Neutrophil (primary cell): ENCODE measurements at regions not wholly inside any gene's neighbourhood (a gene's known extent, or its start where the extent isn't known, plus 50 kb on each side); places are given as distances from the start of the nearest gene placed in this dataset.

Experiments used
- H3K27ac ChIP-seq: fragments of 200-600 bp; sonication (generic); 2 replicates; pipeline ENCODE4 v1.5.1; 2016; ENCODE audit warnings: mild to moderate bottlenecking, moderate library complexity
- H3K27me3 ChIP-seq: fragments of 200-600 bp; sonication (generic); 2 replicates; pipeline ENCODE4 v1.6.0; 2016; ENCODE audit warnings: mild to moderate bottlenecking
- H3K36me3 ChIP-seq: fragments of 200-600 bp; sonication (generic); 2 replicates; pipeline ENCODE4 v1.5.1; 2017
- H3K4me1 ChIP-seq, 2 experiments: fragments of 200-600 bp in 1 of 2; sonication (generic) in 1 of 2; 1 replicate in 1 of 2; 2 replicates in 1 of 2; pipeline versions ENCODE4 v1.5.1 to v1.6.1; 2013 to 2016; ENCODE audit warnings: low read depth in 1 of 2, low read length in 1 of 2, mild to moderate bottlenecking in 1 of 2, moderate library complexity in 1 of 2; ENCODE audit not compliant: control insufficient read depth in 1 of 2, insufficient read depth in 1 of 2
- H3K4me3 ChIP-seq, 2 experiments: fragments of 200-600 bp in 1 of 2; sonication (generic) in 1 of 2; 1 replicate in 1 of 2; 2 replicates in 1 of 2; pipeline ENCODE4 v1.5.1; 2013 to 2016; ENCODE audit warnings: low read depth in 1 of 2, low read length in 1 of 2, mild to moderate bottlenecking in 1 of 2, moderate library complexity in 1 of 2
- H3K9me3 ChIP-seq: fragments of 200-600 bp; sonication (generic); 2 replicates; pipeline ENCODE4 v1.5.1; 2016
- CTCF ChIP-seq: fragments of 200-600 bp; sonication (generic); IDR thresholded peaks from 2 replicates; pipeline ENCODE4 v1.5.1; 2016; ENCODE audit warnings: antibody characterized with exemption

GRCh38 chr18:37661061-37661460, 95.5 kb upstream of the CELF4 start:
- TF ChIP-seq CTCF: no peak
- H3K4me1 ChIP-seq: no peaks in the 10 kb centered on the region
- H3K36me3 ChIP-seq: no peaks in the 10 kb centered on the region
- H3K27me3 ChIP-seq: no peaks in the 10 kb centered on the region
- no peak overlapping the region for H3K27ac ChIP-seq
- H3K9me3 ChIP-seq: no peaks in the 10 kb centered on the region
- H3K4me3 ChIP-seq: no peak overlapping the region

DNA sequence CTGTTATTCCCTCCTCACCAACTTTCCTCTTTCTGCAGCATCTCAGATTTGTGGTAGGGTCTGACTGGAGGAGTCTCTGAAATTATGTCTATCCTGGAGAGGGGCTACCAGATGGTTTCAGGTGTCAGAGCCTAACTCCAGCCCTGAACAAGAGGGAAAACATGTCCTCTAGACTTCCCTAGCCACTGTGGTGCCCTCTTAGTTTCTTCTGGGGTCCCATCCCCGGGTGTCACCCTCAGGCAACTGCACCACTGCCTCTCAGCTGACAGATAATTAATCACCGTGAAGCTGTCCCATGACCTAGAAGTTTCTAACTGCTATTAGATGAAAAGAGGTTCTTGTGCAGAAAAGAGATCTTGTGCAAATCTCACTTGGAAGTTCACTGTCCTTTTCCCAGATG, 95.1 kb upstream of the CELF4 start:
- H3K4me1 ChIP-seq: no peaks in the 10 kb centered on the region
- no peak for TF ChIP-seq CTCF
- no peaks in the 10 kb centered on the region for H3K27me3 ChIP-seq
- no peak overlapping the region for H3K27ac ChIP-seq
- no peak overlapping the region for H3K4me3 ChIP-seq
- H3K36me3 ChIP-seq: no peaks in the 10 kb centered on the region
- no peaks in the 10 kb centered on the region for H3K9me3 ChIP-seq

DNA sequence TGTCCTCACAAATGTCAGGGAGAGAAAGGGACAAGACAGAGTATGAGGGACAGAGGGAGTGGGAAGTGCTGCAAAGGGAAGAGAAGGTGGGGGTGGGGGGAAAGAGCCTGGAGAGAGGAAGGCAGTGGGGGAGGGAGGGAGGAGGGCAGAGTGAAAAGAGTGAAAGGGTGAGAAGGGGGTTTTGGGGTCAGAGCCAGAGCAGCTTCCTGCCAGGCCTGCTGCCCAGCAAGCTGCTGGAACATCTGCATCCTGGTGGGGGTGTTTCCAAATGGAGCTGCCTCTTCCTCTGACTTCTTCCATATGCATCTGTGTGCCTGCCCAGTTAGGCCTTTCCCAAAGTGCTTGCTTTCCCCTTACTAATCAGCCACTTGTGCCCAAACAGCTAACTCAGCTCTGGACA, 94.3 kb upstream of the CELF4 start:
- Histone ChIP-seq H3K27me3 (no peaks in the 10 kb centered on the region), H3K9me3 (no peaks in the 10 kb centered on the region), H3K36me3 (no peaks in the 10 kb centered on the region), H3K4me3 (no peak overlapping the region), H3K27ac (no peak overlapping the region), H3K4me1 (no peaks in the 10 kb centered on the region)
- no peak for TF ChIP-seq CTCF

GRCh38 chr18:37658894-37659293, 93.3 kb upstream of the CELF4 start:
- no peaks in the 10 kb centered on the region for H3K27me3 ChIP-seq
- H3K4me1 ChIP-seq: no peaks in the 10 kb centered on the region
- H3K27ac ChIP-seq: no peak overlapping the region
- TF ChIP-seq CTCF: no peak
- H3K4me3 ChIP-seq: no peak overlapping the region
- H3K36me3 ChIP-seq: no peaks in the 10 kb centered on the region
- no peaks in the 10 kb centered on the region for H3K9me3 ChIP-seq

DNA sequence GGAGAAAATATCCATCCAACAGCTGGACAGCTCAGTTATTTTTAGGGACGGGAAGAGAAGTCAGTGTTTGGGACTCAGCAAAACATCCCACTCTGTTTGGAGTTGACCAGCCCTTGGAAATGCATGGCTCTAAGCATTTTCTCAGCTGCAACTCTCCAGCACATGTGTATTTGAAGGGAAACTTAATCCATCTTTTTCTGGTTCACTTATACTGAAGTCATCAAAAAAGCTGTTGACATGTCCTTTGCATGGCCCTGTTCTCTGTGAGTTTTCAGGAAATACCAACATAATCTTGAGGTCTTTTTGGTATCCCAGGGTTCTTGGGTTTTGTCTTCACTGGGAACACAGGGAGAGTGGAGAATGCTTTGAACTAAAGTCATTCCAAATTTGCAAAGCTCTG, 91.9 kb upstream of the CELF4 start:
- Histone ChIP-seq H3K27me3 (no peaks in the 10 kb centered on the region), H3K9me3 (no peaks in the 10 kb centered on the region), H3K4me1 (no peaks in the 10 kb centered on the region), H3K27ac (no peak overlapping the region), H3K36me3 (no peaks in the 10 kb centered on the region), H3K4me3 (no peak overlapping the region)
- TF ChIP-seq CTCF: no peak

- H3K36me3 ChIP-seq: no peaks in the 10 kb centered on the region
- TF ChIP-seq CTCF: no peak
- no peaks in the 10 kb centered on the region for H3K27me3 ChIP-seq
- no peaks in the 10 kb centered on the region for H3K9me3 ChIP-seq
- no peak overlapping the region for H3K27ac ChIP-seq
- H3K4me1 ChIP-seq: no peaks in the 10 kb centered on the region
- H3K4me3 ChIP-seq: no peak overlapping the region
Observed at GRCh38 chr18:37654731-37655369, 89.3 kb upstream of the CELF4 start.
